AG04450 (cell line): ENCODE measurements at regions not wholly inside any gene's neighbourhood (a gene's known extent, or its start where the extent isn't known, plus 50 kb on each side); places are given as distances from the start of the nearest gene placed in this dataset.
A peak's percentile ranks its signal among the peaks of the same experiment; 100 is the strongest.

Experiments
- CTCF ChIA-PET: fragments of 300-600, 350-600 bp; formaldehyde crosslinking; extraction: SDS; loops from one replicate; lab custom pipeline; 2022; ENCODE audit warnings: antibody characterized with exemption, inconsistent platforms; lab: Charles Lee
- POLR2A ChIA-PET: fragments of 350-600 bp; formaldehyde crosslinking; extraction: SDS; loops from one replicate; lab custom pipeline; 2021; ENCODE audit warnings: antibody characterized with exemption, inconsistent platforms; lab: Yijun Ruan, JAX
- DNase-seq: peaks from one replicate; pipeline ENCODE4 v3.0.0-alpha.2; 2011; ENCODE audit warnings: low read depth, low spot score
- H3K27ac ChIP-seq: one replicate; pipeline ENCODE4 v1.5.1; 2012; ENCODE audit warnings: low read depth, low read length, control low read depth
- H3K27me3 ChIP-seq: one replicate; pipeline ENCODE4 v1.6.0; 2012; ENCODE audit warnings: low read length; ENCODE audit not compliant: control insufficient read depth, insufficient read depth
- H3K4me3 ChIP-seq: 2 replicates; pipeline ENCODE4 v1.5.1; 2011; ENCODE audit warnings: mild to moderate bottlenecking, low read depth, low read length, control low read depth
- H3K9me3 ChIP-seq: 2 replicates; pipeline ENCODE4 v1.5.1; 2012; ENCODE audit warnings: low read length; ENCODE audit not compliant: control insufficient read depth, insufficient read depth
- TF ChIP-seq, protein P1 (sequence below): IDR thresholded peaks from 2 replicates; pipeline ENCODE4 v1.5.1; 2011; ENCODE audit warnings: low read depth, low read length, control low read depth, inconsistent platforms

GRCh38 chr4:28973587-28974350 is 1746.4 kb upstream of the PCDH7 start:
- DNase-seq: peak; percentile 2
- Histone ChIP-seq H3K9me3 (no peaks in the 10 kb centered on the region), H3K27me3 (no peaks in the 10 kb centered on the region), H3K4me3 (no peak overlapping the region), H3K27ac (no peak overlapping the region)
- CTCF ChIA-PET: no interaction called here
- POLR2A ChIA-PET: no interaction called here
- TF ChIP-seq, protein P1, sequence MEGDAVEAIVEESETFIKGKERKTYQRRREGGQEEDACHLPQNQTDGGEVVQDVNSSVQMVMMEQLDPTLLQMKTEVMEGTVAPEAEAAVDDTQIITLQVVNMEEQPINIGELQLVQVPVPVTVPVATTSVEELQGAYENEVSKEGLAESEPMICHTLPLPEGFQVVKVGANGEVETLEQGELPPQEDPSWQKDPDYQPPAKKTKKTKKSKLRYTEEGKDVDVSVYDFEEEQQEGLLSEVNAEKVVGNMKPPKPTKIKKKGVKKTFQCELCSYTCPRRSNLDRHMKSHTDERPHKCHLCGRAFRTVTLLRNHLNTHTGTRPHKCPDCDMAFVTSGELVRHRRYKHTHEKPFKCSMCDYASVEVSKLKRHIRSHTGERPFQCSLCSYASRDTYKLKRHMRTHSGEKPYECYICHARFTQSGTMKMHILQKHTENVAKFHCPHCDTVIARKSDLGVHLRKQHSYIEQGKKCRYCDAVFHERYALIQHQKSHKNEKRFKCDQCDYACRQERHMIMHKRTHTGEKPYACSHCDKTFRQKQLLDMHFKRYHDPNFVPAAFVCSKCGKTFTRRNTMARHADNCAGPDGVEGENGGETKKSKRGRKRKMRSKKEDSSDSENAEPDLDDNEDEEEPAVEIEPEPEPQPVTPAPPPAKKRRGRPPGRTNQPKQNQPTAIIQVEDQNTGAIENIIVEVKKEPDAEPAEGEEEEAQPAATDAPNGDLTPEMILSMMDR: no peak

DNA sequence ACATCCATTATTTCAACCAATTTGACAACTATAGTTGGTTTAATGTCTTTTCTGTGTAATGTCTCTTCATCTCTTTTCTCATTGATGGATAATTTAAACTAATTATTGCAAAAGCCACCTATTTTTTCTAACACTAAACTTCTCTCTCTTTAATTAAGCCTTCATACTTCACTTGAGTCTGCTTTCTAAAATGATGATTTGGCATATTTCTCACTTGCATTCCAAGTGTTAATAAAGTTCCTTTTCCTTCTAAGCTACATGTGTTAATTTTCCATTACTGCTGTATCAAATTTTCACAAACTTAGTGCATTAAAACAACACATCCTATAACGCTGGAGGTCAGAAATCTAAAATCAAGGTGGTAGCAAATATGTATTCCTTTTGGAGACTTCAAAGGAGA is 1743.8 kb upstream of the PCDH7 start:
- DNase-seq: no peak
- Histone ChIP-seq H3K27me3 (no peaks in the 10 kb centered on the region), H3K4me3 (no peak overlapping the region), H3K27ac (no peak overlapping the region), H3K9me3 (no peaks in the 10 kb centered on the region)
- POLR2A ChIA-PET: no interaction called here
- TF ChIP-seq, protein P1: no peak
- CTCF ChIA-PET: no interaction called here

- CTCF ChIA-PET: no interaction called here
- DNase-seq: no peak
These were observed 1718.0 kb upstream of the PCDH7 start for GRCh38 chr4:29002151-29002550.

DNA sequence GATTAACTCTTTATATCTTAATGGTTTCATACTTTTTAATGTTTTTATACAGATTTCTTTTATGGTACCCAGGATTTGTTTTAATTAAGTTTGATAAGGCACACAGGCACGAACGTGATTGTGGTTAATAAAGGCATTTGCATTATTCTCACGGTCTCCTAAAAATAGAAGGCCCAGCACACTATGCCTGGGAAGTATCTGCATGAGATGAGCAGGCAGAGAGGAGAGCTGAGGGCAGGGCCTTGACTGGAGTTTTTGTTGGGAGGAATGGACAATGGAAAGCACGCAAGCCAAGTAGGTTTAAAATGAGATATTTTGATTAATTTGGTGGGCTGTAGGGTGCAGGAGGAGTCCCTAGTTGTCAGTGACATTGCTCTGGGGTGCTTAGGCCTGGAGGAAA is 1714.3 kb upstream of the PCDH7 start:
- DNase-seq: no peak
- no peak overlapping the region for H3K27ac ChIP-seq
- ChIA-PET CTCF (no interaction called here), POLR2A (no interaction called here)
- no peaks in the 10 kb centered on the region for H3K9me3 ChIP-seq
- TF ChIP-seq, protein P1: no peak
- H3K27me3 ChIP-seq: no peaks in the 10 kb centered on the region
- H3K4me3 ChIP-seq: no peak overlapping the region

More at GRCh38 chr4:29002151-29002550, 1718.0 kb upstream of the PCDH7 start:
- Histone ChIP-seq H3K4me3 (no peak overlapping the region), H3K27me3 (no peaks in the 10 kb centered on the region), H3K9me3 (no peaks in the 10 kb centered on the region), H3K27ac (no peak overlapping the region)
- POLR2A ChIA-PET: no interaction called here
- TF ChIP-seq, protein P1: no peak

DNA sequence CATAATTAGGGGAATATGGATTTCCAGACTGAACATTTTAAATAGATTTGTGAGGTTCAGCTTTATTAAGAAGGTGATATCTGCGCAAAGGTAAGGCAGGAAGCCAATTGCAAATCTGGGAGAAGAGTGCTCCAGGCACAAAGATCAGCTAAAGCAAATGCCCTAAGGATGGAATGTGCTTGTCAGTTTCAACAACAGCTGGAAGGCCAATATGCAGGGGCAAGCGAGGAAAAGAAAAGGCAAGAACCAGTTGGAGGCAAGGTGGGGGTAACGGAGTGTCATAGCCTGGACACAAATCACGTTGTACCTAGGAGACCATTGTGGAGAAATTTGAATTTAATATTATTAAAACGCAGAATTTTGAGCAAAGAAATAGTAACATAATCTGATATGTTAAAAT is 1710.3 kb upstream of the PCDH7 start:
- POLR2A ChIA-PET: no interaction called here
- CTCF ChIA-PET: no interaction called here
- H3K9me3 ChIP-seq: no peaks in the 10 kb centered on the region

More for the DNA sequence above, 1710.3 kb upstream of the PCDH7 start:
- TF ChIP-seq, protein P1: no peak
- no peak overlapping the region for H3K4me3 ChIP-seq
- DNase-seq: no peak
- H3K27ac ChIP-seq: no peak overlapping the region
- no peaks in the 10 kb centered on the region for H3K27me3 ChIP-seq
